H54 (cell line): ENCODE measurements at regions not wholly inside any gene's neighbourhood (a gene's known extent, or its start where the extent isn't known, plus 50 kb on each side); places are given as distances from the start of the nearest gene placed in this dataset.
"Not testable (repeated sequence)": the region's sequence is repeated elsewhere in the genome, so short reads cannot be mapped to it uniquely, and the experiment has no call there.

ENCODE experiments used
- DNase-seq: peaks from one replicate; pipeline ENCODE4 v3.0.0; 2011; ENCODE audit warnings: low spot score, mixed read lengths; ENCODE audit not compliant: insufficient read length
- FAIRE-seq: peaks from 3 replicates; lab custom pipeline; 2011; peaks lifted over from hg19 to GRCh38; lab: Jason Lieb, UNC
- POLR2A ChIP-seq: IDR thresholded peaks from 2 replicates; pipeline ENCODE4 v1.6.1; 2011; ENCODE audit warnings: low read depth, mild to moderate bottlenecking, low read length

- TF ChIP-seq POLR2A = no peak
- FAIRE-seq = no peak
- DNase-seq = no peak
Observed at GRCh38 chr3:140769951-140770350, 92.1 kb downstream of the TRIM42 start.

- DNase-seq = no peak
- FAIRE-seq = no peak
- no peak for TF ChIP-seq POLR2A
Observed at GRCh38 chr3:140770977-140771667, 93.3 kb downstream of the TRIM42 start.

GRCh38 chr3:140777631-140778233 is 99.9 kb downstream of the TRIM42 start:
- no peak for TF ChIP-seq POLR2A
- no peak for FAIRE-seq
- no peak for DNase-seq

DNA sequence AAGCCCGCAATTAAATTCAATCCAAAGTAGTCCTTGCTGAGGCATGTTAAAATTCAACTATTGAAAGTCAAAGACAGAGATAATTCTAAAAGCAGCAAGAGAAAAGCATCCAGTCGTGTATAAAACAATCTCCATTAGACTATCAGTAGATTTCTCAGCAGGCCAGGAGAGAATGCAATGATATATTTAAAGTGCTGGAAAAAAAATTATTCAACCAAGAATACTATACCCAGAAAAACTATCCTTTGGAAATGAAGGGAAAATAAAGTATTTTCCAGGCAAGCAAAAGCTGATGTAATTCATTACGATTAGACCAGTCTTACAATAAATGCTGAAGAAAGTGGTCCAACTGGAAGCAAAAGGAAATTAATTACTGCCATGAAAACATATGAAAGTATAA is 113.5 kb downstream of the TRIM42 start:
- TF ChIP-seq POLR2A = no peak
- FAIRE-seq (no peak), DNase-seq (no peak)

GRCh38 chr3:140794507-140794906 is 116.6 kb downstream of the TRIM42 start:
- DNase-seq (no peak), FAIRE-seq (no peak)
- no peak for TF ChIP-seq POLR2A

GRCh38 chr3:140802898-140803297 is 125.0 kb downstream of the TRIM42 start:
- not testable (repeated sequence) for DNase-seq, FAIRE-seq

GRCh38 chr3:140809316-140809715 is 131.5 kb downstream of the TRIM42 start:
- FAIRE-seq (no peak), DNase-seq (no peak)
- TF ChIP-seq POLR2A = no peak

DNA sequence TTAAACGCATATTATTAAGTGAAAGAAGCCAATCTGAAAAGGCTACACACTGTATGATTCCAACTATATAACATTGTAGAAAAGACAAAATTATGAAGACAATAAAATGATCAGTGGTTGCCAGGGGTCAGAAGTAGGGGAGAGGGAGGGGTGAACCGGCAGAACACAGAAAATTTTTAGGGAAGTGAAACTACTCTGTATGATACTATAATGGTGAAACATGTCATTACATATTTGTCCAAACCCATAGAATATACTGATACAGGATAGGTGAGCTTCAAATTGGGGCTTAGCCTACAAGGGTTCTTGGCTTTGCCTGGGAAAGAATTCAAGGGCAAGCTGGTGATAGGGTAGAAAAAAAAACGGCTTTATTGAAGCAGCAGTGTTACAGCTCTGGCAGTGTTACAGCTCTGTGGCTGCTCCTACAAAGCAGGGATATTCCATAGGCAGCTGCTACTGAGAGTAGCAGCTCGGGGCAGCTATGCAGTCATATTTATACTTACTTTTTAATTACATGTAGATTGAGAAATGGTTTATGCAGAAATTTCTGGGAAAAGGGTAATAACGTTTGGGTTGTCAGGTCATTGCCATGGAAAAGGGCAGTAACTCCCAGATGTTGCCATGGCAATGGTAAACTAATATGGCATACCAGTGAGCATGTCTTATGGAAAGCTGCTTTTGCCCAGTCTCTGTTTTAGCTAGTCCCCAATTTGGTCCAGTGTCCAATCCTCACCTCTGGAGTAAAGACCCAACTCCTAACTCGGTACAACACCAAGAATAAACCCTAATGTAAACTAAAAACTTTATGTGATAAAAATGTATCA is 125.1 kb upstream of the SLC25A36 start:
- no peak for DNase-seq
- no peak for TF ChIP-seq POLR2A

DNA sequence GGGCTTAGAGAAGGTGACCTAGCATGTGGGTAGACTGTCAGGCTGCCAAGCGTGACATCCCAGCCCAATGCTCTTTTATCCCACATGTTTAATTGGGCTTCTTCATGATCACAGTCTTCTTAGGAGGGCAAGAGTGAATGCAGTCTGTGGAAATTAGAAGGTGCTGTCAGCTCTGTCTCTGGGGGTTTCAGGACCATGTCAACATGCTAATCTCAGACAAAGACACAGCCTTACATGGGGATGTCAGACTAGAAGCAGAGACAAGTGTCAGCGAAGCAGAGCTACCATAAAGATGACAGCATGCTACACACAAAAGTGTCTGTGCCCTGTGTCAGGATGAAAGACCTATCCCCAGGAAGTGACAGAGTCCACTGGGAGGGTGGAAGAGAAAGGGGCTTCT is 120.1 kb upstream of the SLC25A36 start:
- no peak for FAIRE-seq
- no peak for TF ChIP-seq POLR2A
- DNase-seq = no peak

More for the DNA sequence above, 125.1 kb upstream of the SLC25A36 start:
- FAIRE-seq = no peak

GRCh38 chr3:140822401-140823047 is 119.1 kb upstream of the SLC25A36 start:
- no peak for FAIRE-seq
- TF ChIP-seq POLR2A = no peak
- no peak for DNase-seq

DNA sequence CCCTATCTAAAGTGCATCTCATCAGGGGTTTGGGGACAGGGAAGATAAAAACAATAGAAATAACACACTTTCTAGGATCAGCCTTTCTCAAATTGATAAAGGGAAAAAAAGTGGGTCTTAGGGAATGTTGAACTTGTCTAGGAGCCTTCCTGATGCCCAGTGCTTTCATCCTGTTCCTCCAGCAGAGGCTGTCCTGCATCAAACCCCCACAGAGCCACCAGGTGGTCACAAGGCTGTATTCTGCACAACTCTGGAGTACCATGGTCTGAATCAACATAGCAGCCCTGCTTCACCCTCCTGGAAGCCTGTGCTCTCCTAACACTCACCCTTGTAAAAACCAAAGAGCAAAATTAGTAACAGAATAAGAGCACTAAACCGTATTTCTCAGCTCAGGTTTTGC is 118.5 kb upstream of the SLC25A36 start:
- DNase-seq = no peak
- no peak for FAIRE-seq
- TF ChIP-seq POLR2A = no peak

- DNase-seq (no peak), FAIRE-seq (no peak)
- TF ChIP-seq POLR2A = no peak
Observed at GRCh38 chr3:140827894-140828293, 113.7 kb upstream of the SLC25A36 start.

DNA sequence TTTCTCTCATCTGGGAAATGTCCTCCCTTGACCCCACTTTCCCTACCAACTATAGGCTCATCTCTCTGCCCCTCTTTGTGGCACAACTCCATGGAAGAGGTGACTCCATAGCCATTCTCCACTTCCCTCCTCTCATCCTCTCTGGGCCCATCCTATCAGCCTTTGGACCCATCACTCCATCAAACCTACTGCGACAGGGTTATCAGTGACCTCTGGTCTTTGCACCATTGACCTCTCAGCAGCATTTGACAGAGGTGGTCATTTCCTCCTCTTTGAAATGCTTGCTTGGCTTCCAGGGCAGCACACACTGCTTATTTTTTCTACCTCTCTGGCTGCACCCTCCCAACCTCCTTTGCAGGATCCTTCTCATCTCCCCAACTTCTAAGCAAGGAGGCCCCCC is 113.1 kb upstream of the SLC25A36 start:
- no peak for DNase-seq
- no peak for TF ChIP-seq POLR2A
- FAIRE-seq = no peak

DNA sequence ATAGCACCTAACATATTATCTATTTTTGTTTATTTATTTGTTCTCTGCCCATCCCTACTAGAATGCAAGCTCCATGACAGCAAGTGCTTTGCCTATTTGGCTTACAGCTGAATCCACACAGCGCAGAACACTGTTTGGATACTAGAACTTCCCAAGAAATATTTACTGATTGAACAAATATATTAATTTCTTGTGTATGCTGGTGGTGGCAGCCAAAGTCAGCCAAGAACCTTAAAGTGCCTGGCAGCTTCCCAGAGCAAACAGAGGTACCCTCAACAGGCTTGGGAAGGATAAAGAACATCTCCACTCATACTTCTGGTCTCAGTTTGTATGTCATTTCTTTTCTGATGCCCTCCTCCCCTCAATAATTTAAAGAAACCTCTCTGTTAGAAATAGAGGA is 111.8 kb upstream of the SLC25A36 start:
- DNase-seq (no peak), FAIRE-seq (no peak)
- TF ChIP-seq POLR2A = no peak
